ENCODE measurements at regions not wholly inside any gene's neighbourhood (a gene's known extent, or its start where the extent isn't known, plus 50 kb on each side); places are given as distances from the start of the nearest gene placed in this dataset.

- no peak for TF ChIP-seq POLR2AphosphoS5 (IDR thresholded peaks at IDR 0.05; ENCODE audit: low read depth, low read length)
- TF ChIP-seq ATF7 (IDR thresholded peaks at IDR 0.05), result no peak
- no peak for TF ChIP-seq ATF7 (CRISPR knock-in tag; IDR thresholded peaks at IDR 0.05)
- TF ChIP-seq FOXO1 (CRISPR knock-in tag; IDR thresholded peaks at IDR 0.05), result no peak
- TF ChIP-seq CTCF (CRISPR knock-in tag; IDR thresholded peaks at IDR 0.05), result no peak
- TF ChIP-seq SMC3 (IDR thresholded peaks at IDR 0.05; ENCODE audit: low read length), result no peak
- TF ChIP-seq ZNF777 (CRISPR knock-in tag; IDR thresholded peaks at IDR 0.05), result no peak
- no peak for TF ChIP-seq EZH2 (conservative IDR thresholded peaks at IDR 0.05; ENCODE audit: low read depth, low read length)
- no peak for TF ChIP-seq CREM (IDR thresholded peaks at IDR 0.05)
- TF ChIP-seq CREM (CRISPR knock-in tag; IDR thresholded peaks at IDR 0.05), result no peak
- TF ChIP-seq USF2 (IDR thresholded peaks at IDR 0.05; ENCODE audit: low read depth, low read length), result no peak
- TF ChIP-seq USF2 (CRISPR knock-in tag; IDR thresholded peaks at IDR 0.05; ENCODE audit: borderline replicate concordance), result no peak
- TF ChIP-seq MAX (IDR thresholded peaks at IDR 0.05), result no peak
- TF ChIP-seq RBM39 (IDR thresholded peaks at IDR 0.05; ENCODE audit: low read depth, low read length, poor library complexity, severe bottlenecking), result no peak
- no peak for TF ChIP-seq RORA (CRISPR knock-in tag; IDR thresholded peaks at IDR 0.05)
- TF ChIP-seq ZNF24 (IDR thresholded peaks at IDR 0.05), result no peak
Measured at GRCh38 chr21:15568516-15568915, 161.3 kb upstream of the USP25 start.
